Brain microvascular endothelial cell (primary cell): ENCODE measurements at regions not wholly inside any gene's neighbourhood (a gene's known extent, or its start where the extent isn't known, plus 50 kb on each side); places are given as distances from the start of the nearest gene placed in this dataset.

ENCODE experiments used
- DNase-seq: peaks from one replicate; pipeline ENCODE4 v3.0.0-alpha.2; 2020
- H3K27ac ChIP-seq: fragments of 250-450 bp; sonication (Bioruptor Pico); 2 replicates; pipeline ENCODE4 v1.5.1; 2020; ENCODE audit warnings: mild to moderate bottlenecking, moderate library complexity
- H3K27me3 ChIP-seq: fragments of 250-450 bp; sonication (Bioruptor Pico); replicated peaks from 2 replicates; pipeline ENCODE4 v1.5.1; 2020; ENCODE audit warnings: mild to moderate bottlenecking
- H3K36me3 ChIP-seq: fragments of 250-450 bp; sonication (Bioruptor Pico); replicated peaks from 2 replicates; pipeline ENCODE4 v1.5.1; 2020; ENCODE audit warnings: mild to moderate bottlenecking
- H3K4me3 ChIP-seq: 2 replicates; pipeline ENCODE4 v1.5.1; 2011; ENCODE audit warnings: low read depth, mild to moderate bottlenecking, control low read depth, low read length, moderate library complexity
- in situ Hi-C: cut with HindIII; loops from 2 replicates; pipeline ENCODE4 v1.10.0; 2017; ENCODE audit warnings: low sequenced_read_pairs, low pct_ligation_motif_present
- TF ChIP-seq, protein P1 (sequence below): IDR thresholded peaks from 2 replicates; pipeline ENCODE4 v1.5.1; 2011; ENCODE audit warnings: low read depth, mild to moderate bottlenecking, moderate library complexity, low read length, control low read depth, inconsistent platforms; ENCODE audit errors: missing control alignments

DNA sequence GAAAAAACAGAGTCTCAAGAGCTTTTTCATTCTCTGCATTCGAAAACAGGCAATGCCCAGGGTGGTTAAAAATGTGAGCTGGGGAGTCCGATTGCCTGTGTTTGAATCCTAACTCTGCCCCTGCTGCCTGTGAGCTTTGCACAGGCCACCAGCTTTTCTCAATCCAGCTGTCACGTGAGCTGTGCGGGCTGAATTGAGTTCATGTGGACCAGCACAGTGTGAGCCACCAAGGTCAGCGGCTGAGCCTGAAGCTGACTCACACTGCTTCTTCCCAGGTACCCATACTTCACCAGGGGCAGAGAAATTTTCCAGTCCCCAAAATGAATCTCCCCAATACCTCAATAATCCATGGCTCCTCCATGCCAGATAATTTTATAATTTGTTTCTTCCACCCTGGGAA, 64.4 kb upstream of the SLCO3A1 start:
- no peaks in the 10 kb centered on the region for H3K36me3 ChIP-seq
- no peak overlapping the region for H3K4me3 ChIP-seq
- TF ChIP-seq, protein P1, sequence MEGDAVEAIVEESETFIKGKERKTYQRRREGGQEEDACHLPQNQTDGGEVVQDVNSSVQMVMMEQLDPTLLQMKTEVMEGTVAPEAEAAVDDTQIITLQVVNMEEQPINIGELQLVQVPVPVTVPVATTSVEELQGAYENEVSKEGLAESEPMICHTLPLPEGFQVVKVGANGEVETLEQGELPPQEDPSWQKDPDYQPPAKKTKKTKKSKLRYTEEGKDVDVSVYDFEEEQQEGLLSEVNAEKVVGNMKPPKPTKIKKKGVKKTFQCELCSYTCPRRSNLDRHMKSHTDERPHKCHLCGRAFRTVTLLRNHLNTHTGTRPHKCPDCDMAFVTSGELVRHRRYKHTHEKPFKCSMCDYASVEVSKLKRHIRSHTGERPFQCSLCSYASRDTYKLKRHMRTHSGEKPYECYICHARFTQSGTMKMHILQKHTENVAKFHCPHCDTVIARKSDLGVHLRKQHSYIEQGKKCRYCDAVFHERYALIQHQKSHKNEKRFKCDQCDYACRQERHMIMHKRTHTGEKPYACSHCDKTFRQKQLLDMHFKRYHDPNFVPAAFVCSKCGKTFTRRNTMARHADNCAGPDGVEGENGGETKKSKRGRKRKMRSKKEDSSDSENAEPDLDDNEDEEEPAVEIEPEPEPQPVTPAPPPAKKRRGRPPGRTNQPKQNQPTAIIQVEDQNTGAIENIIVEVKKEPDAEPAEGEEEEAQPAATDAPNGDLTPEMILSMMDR: no peak
- no peaks in the 10 kb centered on the region for H3K27me3 ChIP-seq
- H3K27ac ChIP-seq: no peak overlapping the region
- in situ Hi-C loops: no loop called here
- no peak for DNase-seq

DNA sequence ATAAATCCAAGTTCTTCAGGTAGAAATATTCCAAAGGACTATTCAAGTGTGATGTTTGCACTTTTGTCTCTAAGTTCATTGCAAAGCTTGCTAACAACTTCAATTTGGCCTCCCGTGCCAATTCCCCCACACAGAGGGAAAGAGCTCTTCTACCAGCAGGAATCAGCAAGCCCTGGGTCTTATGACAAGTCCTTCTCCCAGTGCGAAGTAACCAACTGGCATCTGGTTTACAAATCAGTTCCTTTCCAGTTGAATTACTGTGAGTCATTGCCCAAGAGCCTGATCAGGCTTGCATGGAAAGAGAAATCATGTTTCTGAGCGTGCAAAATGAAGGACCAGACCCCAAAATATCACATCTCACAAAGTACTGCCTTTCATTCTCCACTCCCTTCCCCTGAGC, 62.7 kb upstream of the SLCO3A1 start:
- H3K36me3 ChIP-seq: no peaks in the 10 kb centered on the region
- in situ Hi-C loops: no loop called here
- no peaks in the 10 kb centered on the region for H3K27me3 ChIP-seq
- TF ChIP-seq, protein P1: no peak
- no peak for DNase-seq
- H3K27ac ChIP-seq: no peak overlapping the region
- H3K4me3 ChIP-seq: no peak overlapping the region

DNA sequence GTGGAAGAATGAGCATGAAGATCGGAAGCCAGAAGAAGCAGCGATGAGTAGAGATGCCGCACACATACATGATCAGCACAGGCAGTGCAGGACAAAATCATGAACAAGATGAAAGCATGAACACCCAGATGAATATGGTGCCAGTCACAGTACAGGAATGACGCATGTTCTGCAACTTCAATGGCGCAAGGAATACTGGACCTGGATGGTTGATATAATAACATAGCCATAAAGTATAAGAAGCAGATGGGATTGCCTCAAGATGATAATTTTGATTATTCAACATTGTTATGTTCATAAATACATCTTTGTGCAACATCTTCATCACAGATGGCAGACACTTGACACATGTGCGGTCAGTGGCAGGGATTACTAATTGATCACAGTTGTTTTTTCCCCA, 59.7 kb upstream of the SLCO3A1 start:
- Histone ChIP-seq H3K27me3 (no peaks in the 10 kb centered on the region), H3K36me3 (no peaks in the 10 kb centered on the region), H3K4me3 (no peak overlapping the region), H3K27ac (no peak overlapping the region)
- TF ChIP-seq, protein P1: no peak
- in situ Hi-C loops: no loop called here
- no peak for DNase-seq

DNA sequence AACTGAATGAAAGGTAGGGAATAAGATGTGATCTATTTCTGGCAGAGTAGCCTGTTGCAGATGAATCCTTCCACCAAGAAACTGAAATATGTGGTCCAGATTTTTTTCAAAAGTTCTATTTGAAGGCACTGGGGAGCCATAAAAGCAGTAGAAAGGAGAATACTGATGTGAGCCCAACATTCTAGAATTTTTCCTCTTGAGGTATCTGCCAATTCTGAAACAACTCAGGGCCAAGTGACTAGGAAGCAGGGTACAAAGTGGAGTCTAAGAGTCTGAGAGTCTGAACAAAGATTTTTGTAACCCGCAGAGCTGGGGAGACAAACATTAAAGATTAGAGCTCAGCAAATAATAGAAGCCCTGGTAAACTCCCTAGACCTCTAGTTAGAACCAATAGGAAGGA, 58.3 kb upstream of the SLCO3A1 start:
- H3K36me3 ChIP-seq: no peaks in the 10 kb centered on the region
- no peak overlapping the region for H3K27ac ChIP-seq
- H3K4me3 ChIP-seq: no peak overlapping the region
- TF ChIP-seq, protein P1: no peak
- in situ Hi-C loops: no loop called here
- DNase-seq: no peak
- H3K27me3 ChIP-seq: no peaks in the 10 kb centered on the region

DNA sequence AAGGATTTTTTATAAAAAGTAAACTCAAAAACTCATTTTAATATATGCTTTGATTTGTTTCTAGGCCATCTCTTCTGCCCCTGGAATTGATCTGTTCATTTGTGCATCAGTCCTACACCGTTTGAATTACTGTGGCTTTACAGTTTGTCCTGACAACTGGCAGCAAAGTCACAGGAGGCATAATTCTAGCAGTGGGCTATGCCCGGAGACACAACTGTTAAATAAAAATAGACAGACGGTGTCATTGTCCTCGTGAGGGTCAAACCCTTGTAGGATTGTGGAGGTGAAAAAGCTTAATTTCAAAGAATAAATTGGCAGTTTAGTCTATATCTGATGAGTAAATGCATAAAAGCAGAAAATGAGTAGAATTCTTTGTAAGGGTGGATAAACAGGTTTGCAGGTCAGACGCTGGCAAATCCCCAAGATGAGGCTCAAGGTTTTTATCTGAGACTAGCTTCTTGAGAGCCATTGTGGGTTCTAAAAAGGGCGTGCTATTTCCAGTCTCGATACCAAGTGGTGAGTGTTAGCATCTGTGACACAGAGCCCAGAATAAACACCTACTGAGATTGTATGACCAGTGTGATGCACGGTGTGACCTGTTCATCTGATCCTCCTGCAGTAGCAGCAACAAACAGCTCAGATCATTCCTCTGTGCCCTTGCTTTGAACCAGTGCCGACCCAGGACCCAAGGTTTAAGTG, 51.5 kb upstream of the SLCO3A1 start:
- Histone ChIP-seq H3K27ac (no peak overlapping the region), H3K4me3 (no peak overlapping the region), H3K27me3 (no peaks in the 10 kb centered on the region), H3K36me3 (no peaks in the 10 kb centered on the region)
- DNase-seq: no peak
- in situ Hi-C loops: no loop called here
- TF ChIP-seq, protein P1: no peak

DNA sequence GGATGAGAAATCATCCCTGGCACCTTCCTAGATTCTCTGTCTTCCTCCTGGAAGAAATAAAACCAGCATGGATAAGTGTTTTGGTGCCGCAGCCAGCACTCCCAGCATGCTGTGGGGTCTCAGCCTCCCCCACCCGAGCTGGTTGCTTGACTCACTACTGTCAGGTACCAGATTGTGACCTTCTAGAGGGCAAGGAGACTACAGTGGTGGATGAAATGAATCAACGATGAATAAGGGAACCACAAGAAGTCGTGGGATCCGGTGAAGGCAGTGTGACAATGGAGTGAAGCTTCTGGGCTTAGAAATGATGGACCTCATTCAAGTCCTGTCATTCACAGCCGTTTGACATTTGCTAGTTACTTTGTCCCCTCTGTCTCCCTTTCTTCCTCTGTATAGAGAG, 50.2 kb upstream of the SLCO3A1 start:
- Histone ChIP-seq H3K4me3 (no peak overlapping the region), H3K27me3 (no peaks in the 10 kb centered on the region), H3K27ac (no peak overlapping the region), H3K36me3 (no peaks in the 10 kb centered on the region)
- in situ Hi-C loops: no loop called here
- no peak for DNase-seq
- TF ChIP-seq, protein P1: no peak
